ENCODE measurements at regions not wholly inside any gene's neighbourhood (a gene's known extent, or its start where the extent isn't known, plus 50 kb on each side); places are given as distances from the start of the nearest gene placed in this dataset.

DNA sequence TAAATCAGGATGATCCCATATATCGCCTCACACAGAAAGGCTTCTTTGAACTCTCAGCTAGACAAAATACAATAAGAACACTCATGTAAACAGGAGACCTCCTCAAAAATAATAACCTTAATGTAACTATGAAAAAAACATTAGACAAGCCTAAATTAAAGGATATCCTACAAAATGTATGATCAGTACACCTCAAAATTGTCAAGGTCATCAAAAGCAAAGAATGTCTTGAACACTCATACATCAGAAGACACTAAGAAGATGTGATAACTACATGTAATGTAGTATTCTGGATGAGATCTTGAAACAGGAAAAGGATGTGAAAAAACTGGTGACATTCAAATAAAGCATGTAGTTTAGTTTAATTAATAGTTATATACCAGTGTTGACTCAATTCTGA, 616.8 kb upstream of the ZEB2 start:
- Histone ChIP-seq H3K4me3 (replicated peaks in 1 of 2; ENCODE audit: low read depth in 1 of 2, low read length in 2 of 2) (no peak overlapping the region), H3K9me2 (ENCODE audit: insufficient read depth) (no peaks in the 10 kb centered on the region), H3K27me3 (ENCODE audit: insufficient read depth, low read length) (no peaks in the 10 kb centered on the region), H4K20me1 (ENCODE audit: insufficient read depth) (no peaks in the 10 kb centered on the region), H2AFZ (ENCODE audit: low read depth, low read length, poor library complexity, severe bottlenecking) (no peak overlapping the region), H3K36me3 (ENCODE audit: control insufficient read depth in 1 of 2, insufficient read depth in 2 of 2, low read length in 2 of 2) (no peaks in the 10 kb centered on the region), H3K9ac (ENCODE audit: low read length) (no peak overlapping the region), H3K4me2 (ENCODE audit: low read length) (no peak overlapping the region), H3K27ac (ENCODE audit: low read depth, low read length) (no peak overlapping the region), H3K9me3 (ENCODE audit: control insufficient read depth in 1 of 2, insufficient read depth in 1 of 2, low read depth in 1 of 2, low read length in 2 of 2) (no peaks in the 10 kb centered on the region), H3K4me1 (ENCODE audit: control insufficient read depth in 1 of 2, insufficient read depth in 2 of 2, low read length in 2 of 2) (no peaks in the 10 kb centered on the region), H3K79me2 (ENCODE audit: insufficient read depth, low read length) (no peaks in the 10 kb centered on the region)
- no TSS peak for BruUV-seq (replicated peaks)
- intact Hi-C loops (cut with micrococcal nuclease), result no loop called here
- TF ChIP-seq RAD21 (IDR thresholded peaks at IDR 0.05; ENCODE audit: low read depth), result no peak
- no peak for TF ChIP-seq EZH2 (IDR thresholded peaks at IDR 0.05)
- TF ChIP-seq EGR1 (IDR thresholded peaks at IDR 0.05; ENCODE audit: low read depth), result no peak
- TF ChIP-seq ZNF274 (IDR thresholded peaks at IDR 0.05; ENCODE audit: low read depth, low read length), result no peak
- TF ChIP-seq REST (IDR thresholded peaks at IDR 0.05; ENCODE audit: low read depth), result no peak
- no peak for TF ChIP-seq ZBTB33 (IDR thresholded peaks at IDR 0.05; ENCODE audit: extremely low read depth, insufficient replicate concordance, low read length)
- no peak for TF ChIP-seq POLR2AphosphoS5 (IDR thresholded peaks at IDR 0.05; ENCODE audit: low read depth, low read length)
- TF ChIP-seq, protein P1, sequence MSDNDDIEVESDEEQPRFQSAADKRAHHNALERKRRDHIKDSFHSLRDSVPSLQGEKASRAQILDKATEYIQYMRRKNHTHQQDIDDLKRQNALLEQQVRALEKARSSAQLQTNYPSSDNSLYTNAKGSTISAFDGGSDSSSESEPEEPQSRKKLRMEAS (IDR thresholded peaks at IDR 0.05), result no peak
- no peak for TF ChIP-seq YY1 (IDR thresholded peaks at IDR 0.05; ENCODE audit: extremely low read depth, insufficient replicate concordance, low read depth, low read length)
- no peak for TF ChIP-seq SRF (IDR thresholded peaks at IDR 0.05; ENCODE audit: low read depth)
- CTCF ChIA-PET, result no interaction called here
- DNase-seq (ENCODE audit: low read depth, low spot score) (no peak), ATAC-seq (no peak)
- RAD21 ChIA-PET (ENCODE audit: low non-redundant PET in 1 of 2, low total read pairs in 2 of 2, uncharacterized antibody in 2 of 2, unreplicated experiment in 2 of 2), result no interaction called here
- POLR2A ChIA-PET, result no interaction called here
